Mucosa of descending colon (tissue), 3 donors: ENCODE measurements at regions not wholly inside any gene's neighbourhood (a gene's known extent, or its start where the extent isn't known, plus 50 kb on each side); places are given as distances from the start of the nearest gene placed in this dataset.

ENCODE experiments used
- ATAC-seq: fragments of 200-7000 bp; cut with Tn5 transposase; one replicate; pipeline ENCODE4 v1.9.1; 2020; ENCODE audit warnings: mild to moderate bottlenecking, moderate library complexity
- DNase-seq, 3 donors: peaks; one replicate each; pipeline ENCODE4 v3.0.0-alpha.2; 2020
- H3K36me3 ChIP-seq: fragments of 200-600 bp; one replicate; pipeline ENCODE4 v1.8.0; 2021; ENCODE audit warnings: low read depth, mild to moderate bottlenecking
- H3K4me1 ChIP-seq: fragments of 200-600 bp; one replicate; pipeline ENCODE4 v1.8.0; 2021; ENCODE audit warnings: low read depth, mild to moderate bottlenecking
- H3K4me3 ChIP-seq: fragments of 200-600 bp; one replicate; pipeline ENCODE4 v1.8.0; 2021; ENCODE audit warnings: mild to moderate bottlenecking
- H3K9me3 ChIP-seq: fragments of 200-600 bp; one replicate; pipeline ENCODE4 v1.8.0; 2021; ENCODE audit warnings: mild to moderate bottlenecking
- CTCF ChIP-seq: fragments of 200-600 bp; IDR thresholded peaks from one replicate; pipeline ENCODE4 v1.8.0; 2022; ENCODE audit warnings: antibody characterized with exemption, mild to moderate bottlenecking
- intact Hi-C, 2 donors: fragments of 100-400 bp; cut with DNase I in 1 of 2; cut with micrococcal nuclease in 1 of 2; formaldehyde crosslinking; loops; one replicate each; pipeline versions ENCODE4 v1.11.0 to v1.11.1; 2022; cut with DNase I, micrococcal nuclease
- donor health status: DM: no; HTN: no; CAD: no; lungs with moderate emphysema.
- donor health status: DM: no; HTN: no; CAD: no.
- donor health status: DM: no; HTN: yes; CAD: no.

- intact Hi-C loops, result no loop called here
- ATAC-seq (no peak), DNase-seq (no peak)
- no peak overlapping the region for H3K4me3 ChIP-seq
- no peaks in the 10 kb centered on the region for H3K9me3 ChIP-seq
- no peaks in the 10 kb centered on the region for H3K4me1 ChIP-seq
- no peaks in the 10 kb centered on the region for H3K36me3 ChIP-seq
- no peak for TF ChIP-seq CTCF
Measured at GRCh38 chr1:221031458-221032203, 152.4 kb downstream of the HLX start.

- intact Hi-C loops, result no loop called here
- no peaks in the 10 kb centered on the region for H3K9me3 ChIP-seq
- DNase-seq (no peak), ATAC-seq (no peak)
- no peak for TF ChIP-seq CTCF
- H3K36me3 ChIP-seq, result no peaks in the 10 kb centered on the region
- H3K4me3 ChIP-seq, result no peak overlapping the region
- H3K4me1 ChIP-seq, result no peaks in the 10 kb centered on the region
Measured at GRCh38 chr1:221032204-221032585, 153.0 kb downstream of the HLX start.

GRCh38 chr1:221032637-221033280 is 153.5 kb downstream of the HLX start:
- DNase-seq (no peak), ATAC-seq (no peak)
- intact Hi-C loops, result no loop called here
- H3K36me3 ChIP-seq, result no peaks in the 10 kb centered on the region
- H3K9me3 ChIP-seq, result no peaks in the 10 kb centered on the region
- no peak for TF ChIP-seq CTCF
- H3K4me3 ChIP-seq, result no peak overlapping the region
- no peaks in the 10 kb centered on the region for H3K4me1 ChIP-seq

GRCh38 chr1:221035662-221036153 is 156.5 kb downstream of the HLX start:
- ATAC-seq, result no peak
- DNase-seq, result no peak
- intact Hi-C loops, result no loop called here
- no peak for TF ChIP-seq CTCF
- H3K4me1 ChIP-seq, result no peaks in the 10 kb centered on the region
- H3K4me3 ChIP-seq, result no peak overlapping the region
- H3K9me3 ChIP-seq, result no peaks in the 10 kb centered on the region
- no peaks in the 10 kb centered on the region for H3K36me3 ChIP-seq

- ATAC-seq, result no peak
- Histone ChIP-seq H3K36me3 (no peaks in the 10 kb centered on the region), H3K9me3 (no peaks in the 10 kb centered on the region), H3K4me3 (no peak overlapping the region), H3K4me1 (no peaks in the 10 kb centered on the region)
- no peak for DNase-seq
- intact Hi-C loops, result no loop called here
- TF ChIP-seq CTCF, result no peak
Measured at GRCh38 chr1:221039616-221040015, 160.4 kb downstream of the HLX start.
